ENCODE measurements at regions not wholly inside any gene's neighbourhood (a gene's known extent, or its start where the extent isn't known, plus 50 kb on each side); places are given as distances from the start of the nearest gene placed in this dataset. TPM values are rescaled to one million over a fixed set of nuclear protein-coding genes. Genes with fewer than 3 reads are reported as not detected.
"Not testable (repeated sequence)": the region's sequence is repeated elsewhere in the genome, so short reads cannot be mapped to it uniquely, and the experiment has no call there.

- POLR2A ChIA-PET, result no interaction called here
- no peaks in the 10 kb centered on the region for H3K4me1 Mint-ChIP-seq
- CTCF ChIA-PET, result no interaction called here
- no peaks in the 10 kb centered on the region for H3K27me3 Mint-ChIP-seq
- no peak for DNase-seq
- H3K4me3 Mint-ChIP-seq, result no peak overlapping the region
- H3K9me3 Mint-ChIP-seq, result no peaks in the 10 kb centered on the region
- H3K27ac Mint-ChIP-seq, result no peak overlapping the region
- H3K36me3 Mint-ChIP-seq (ENCODE audit: low read depth), result no peaks in the 10 kb centered on the region
These were observed 89.1 kb upstream of the ALCAM start for GRCh38 chr3:105277656-105278055.

- ChIA-PET POLR2A (no interaction called here), CTCF (no interaction called here)
- no peak for DNase-seq
- Mint-ChIP-seq H3K36me3 (ENCODE audit: low read depth) (no peaks in the 10 kb centered on the region), H3K4me1 (no peaks in the 10 kb centered on the region), H3K9me3 (no peaks in the 10 kb centered on the region), H3K4me3 (no peak overlapping the region), H3K27me3 (no peaks in the 10 kb centered on the region), H3K27ac (no peak overlapping the region)
These were observed 88.0 kb upstream of the ALCAM start for GRCh38 chr3:105278688-105279087.

- no peaks in the 10 kb centered on the region for H3K36me3 Mint-ChIP-seq (ENCODE audit: low read depth)
- H3K4me3 Mint-ChIP-seq, result no peak overlapping the region
- no peak overlapping the region for H3K27ac Mint-ChIP-seq
- ChIA-PET POLR2A (no interaction called here), CTCF (no interaction called here)
- no peaks in the 10 kb centered on the region for H3K27me3 Mint-ChIP-seq
- no peaks in the 10 kb centered on the region for H3K4me1 Mint-ChIP-seq
- DNase-seq, result no peak
- H3K9me3 Mint-ChIP-seq, result no peaks in the 10 kb centered on the region
These were observed 84.7 kb upstream of the ALCAM start for GRCh38 chr3:105281989-105282388.

- ChIA-PET CTCF (no interaction called here), POLR2A (interaction anchor here (0.7 kb wide), 1 partner anchor 1449 kb away, joined by 3 read pairs; no protein-coding TSS in a partner anchor)
- no peaks in the 10 kb centered on the region for H3K9me3 Mint-ChIP-seq
- H3K36me3 Mint-ChIP-seq (ENCODE audit: low read depth), result no peaks in the 10 kb centered on the region
- no peak overlapping the region for H3K4me3 Mint-ChIP-seq
- no peaks in the 10 kb centered on the region for H3K4me1 Mint-ChIP-seq
- no peak overlapping the region for H3K27ac Mint-ChIP-seq
- DNase-seq, result no peak
- H3K27me3 Mint-ChIP-seq, result no peaks in the 10 kb centered on the region
These were observed 81.8 kb upstream of the ALCAM start for GRCh38 chr3:105284876-105285275.

- no peaks in the 10 kb centered on the region for H3K36me3 Mint-ChIP-seq (ENCODE audit: low read depth)
- no peak overlapping the region for H3K4me3 Mint-ChIP-seq
- H3K9me3 Mint-ChIP-seq, result no peaks in the 10 kb centered on the region
- ChIA-PET POLR2A (interaction anchor here (0.7 kb wide), 1 partner anchor 1448 kb away, joined by 3 read pairs; no protein-coding TSS in a partner anchor), CTCF (no interaction called here)
- no peaks in the 10 kb centered on the region for H3K27me3 Mint-ChIP-seq
- H3K4me1 Mint-ChIP-seq, result no peaks in the 10 kb centered on the region
- DNase-seq, result no peak
- no peak overlapping the region for H3K27ac Mint-ChIP-seq
These were observed 81.0 kb upstream of the ALCAM start for GRCh38 chr3:105285653-105286241.

GRCh38 chr3:105293441-105293840 lies 73.3 kb upstream of the ALCAM start:
- Mint-ChIP-seq H3K4me3 (no peak overlapping the region), H3K9me3 (no peaks in the 10 kb centered on the region), H3K27ac (no peak overlapping the region), H3K27me3 (no peaks in the 10 kb centered on the region), H3K4me1 (no peaks in the 10 kb centered on the region), H3K36me3 (ENCODE audit: low read depth) (no peaks in the 10 kb centered on the region)
- ChIA-PET CTCF (no interaction called here), POLR2A (no interaction called here)
- no peak for DNase-seq

- CTCF ChIA-PET; H3K27ac Mint-ChIP-seq; H3K4me3 Mint-ChIP-seq; H3K27me3 Mint-ChIP-seq; H3K4me1 Mint-ChIP-seq; H3K9me3 Mint-ChIP-seq; H3K36me3 Mint-ChIP-seq (ENCODE audit: low read depth); DNase-seq; POLR2A ChIA-PET: not testable (repeated sequence)
These were observed 70.4 kb upstream of the ALCAM start for GRCh38 chr3:105296182-105296822.

- H3K27ac Mint-ChIP-seq, result no peak overlapping the region
- ChIA-PET POLR2A (no interaction called here), CTCF (interaction anchor here (0.6 kb wide), 1 partner anchor 141 kb away, joined by 5 read pairs; no protein-coding TSS in a partner anchor)
- H3K36me3 Mint-ChIP-seq (ENCODE audit: low read depth), result no peaks in the 10 kb centered on the region
- H3K4me1 Mint-ChIP-seq, result no peaks in the 10 kb centered on the region
- H3K27me3 Mint-ChIP-seq, result no peaks in the 10 kb centered on the region
- H3K4me3 Mint-ChIP-seq, result no peak overlapping the region
- DNase-seq, result no peak
- peaks cover 10% of the 10 kb centered on the region for H3K9me3 Mint-ChIP-seq
These were observed 62.2 kb upstream of the ALCAM start for GRCh38 chr3:105304487-105304886.

GRCh38 chr3:105315144-105315543 lies 51.6 kb upstream of the ALCAM start:
- Mint-ChIP-seq H3K36me3 (ENCODE audit: low read depth) (no peaks in the 10 kb centered on the region), H3K27ac (no peak overlapping the region), H3K4me3 (no peak overlapping the region), H3K9me3 (no peaks in the 10 kb centered on the region), H3K4me1 (no peaks in the 10 kb centered on the region), H3K27me3 (peaks cover 5% of the 10 kb centered on the region)
- ChIA-PET POLR2A (no interaction called here), CTCF (no interaction called here)
- no peak for DNase-seq

- H3K27me3 Mint-ChIP-seq, result peaks cover 5% of the 10 kb centered on the region
- no peaks in the 10 kb centered on the region for H3K36me3 Mint-ChIP-seq (ENCODE audit: low read depth)
- ChIA-PET POLR2A (no interaction called here), CTCF (no interaction called here)
- H3K4me3 Mint-ChIP-seq, result no peak overlapping the region
- H3K27ac Mint-ChIP-seq, result no peak overlapping the region
- H3K9me3 Mint-ChIP-seq, result no peaks in the 10 kb centered on the region
- no peaks in the 10 kb centered on the region for H3K4me1 Mint-ChIP-seq
- DNase-seq, result no peak
These were observed 50.9 kb upstream of the ALCAM start for GRCh38 chr3:105315815-105316214.

GRCh38 chr3:105316331-105316730 lies 50.4 kb upstream of the ALCAM start:
- CTCF ChIA-PET, result no interaction called here

More at GRCh38 chr3:105316331-105316730, 50.4 kb upstream of the ALCAM start:
- H3K27me3 Mint-ChIP-seq, result peaks cover 5% of the 10 kb centered on the region
- H3K27ac Mint-ChIP-seq, result no peak overlapping the region
- no peaks in the 10 kb centered on the region for H3K4me1 Mint-ChIP-seq
- POLR2A ChIA-PET, result no interaction called here
- DNase-seq, result no peak
- H3K36me3 Mint-ChIP-seq (ENCODE audit: low read depth), result no peaks in the 10 kb centered on the region
- no peaks in the 10 kb centered on the region for H3K9me3 Mint-ChIP-seq
- no peak overlapping the region for H3K4me3 Mint-ChIP-seq

Small RNA genes in the stretch of these regions (microRNA-seq; reads per million reads assigned to microRNA genes)
- not detected for gene MIR548AB (ENCODE audit: borderline microRNAs expressed, borderline replicate concordance)

Data from activated CD4-positive, alpha-beta T cell treated with anti-CD3 and anti-CD28 coated beads, Interleukin-2, amount 10 ng/mL, durations not matched to agents 7 days and 5 days (primary cell).